ENCODE measurements at regions not wholly inside any gene's neighbourhood (a gene's known extent, or its start where the extent isn't known, plus 50 kb on each side); places are given as distances from the start of the nearest gene placed in this dataset.

- TF ChIP-seq CTCF (IDR thresholded peaks at IDR 0.05; ENCODE audit: poor library complexity, severe bottlenecking): no peak
- no peaks in the 10 kb centered on the region for H3K9me3 ChIP-seq (ENCODE audit: severe bottlenecking)
- no peaks in the 10 kb centered on the region for H3K27me3 ChIP-seq (ENCODE audit: insufficient read depth, poor library complexity, severe bottlenecking)
- no peak overlapping the region for H3K4me3 ChIP-seq (ENCODE audit: severe bottlenecking)
- H3K4me1 ChIP-seq (ENCODE audit: insufficient read depth, poor library complexity, severe bottlenecking): peaks cover 14% of the 10 kb centered on the region
- DNase-seq (ENCODE audit: low spot score): no peak
- H3K36me3 ChIP-seq (ENCODE audit: low read depth): no peaks in the 10 kb centered on the region
- H3K27ac ChIP-seq (ENCODE audit: poor library complexity, severe bottlenecking): no peak overlapping the region
- ATAC-seq (ENCODE audit: low read depth): no peak
Measured at GRCh38 chr16:66135838-66136237, 230.7 kb upstream of the CDH5 start.

- Histone ChIP-seq H3K36me3 (ENCODE audit: low read depth) (no peaks in the 10 kb centered on the region), H3K4me1 (ENCODE audit: insufficient read depth, poor library complexity, severe bottlenecking) (peaks cover 18% of the 10 kb centered on the region), H3K9me3 (ENCODE audit: severe bottlenecking) (no peaks in the 10 kb centered on the region), H3K27me3 (ENCODE audit: insufficient read depth, poor library complexity, severe bottlenecking) (no peaks in the 10 kb centered on the region), H3K4me3 (ENCODE audit: severe bottlenecking) (no peak overlapping the region), H3K27ac (ENCODE audit: poor library complexity, severe bottlenecking) (no peak overlapping the region)
- TF ChIP-seq CTCF (IDR thresholded peaks at IDR 0.05; ENCODE audit: poor library complexity, severe bottlenecking): no peak
- DNase-seq (ENCODE audit: low spot score): no peak
- no peak for ATAC-seq (ENCODE audit: low read depth)
Measured at GRCh38 chr16:66135421-66135831, 231.1 kb upstream of the CDH5 start.

GRCh38 chr16:66134875-66135274 is 231.6 kb upstream of the CDH5 start:
- H3K9me3 ChIP-seq (ENCODE audit: severe bottlenecking): no peaks in the 10 kb centered on the region
- no peaks in the 10 kb centered on the region for H3K27me3 ChIP-seq (ENCODE audit: insufficient read depth, poor library complexity, severe bottlenecking)
- H3K4me3 ChIP-seq (ENCODE audit: severe bottlenecking): no peak overlapping the region
- no peak overlapping the region for H3K27ac ChIP-seq (ENCODE audit: poor library complexity, severe bottlenecking)
- H3K4me1 ChIP-seq (ENCODE audit: insufficient read depth, poor library complexity, severe bottlenecking): peaks cover 20% of the 10 kb centered on the region
- H3K36me3 ChIP-seq (ENCODE audit: low read depth): no peaks in the 10 kb centered on the region
- ATAC-seq (ENCODE audit: low read depth) (no peak), DNase-seq (ENCODE audit: low spot score) (no peak)
- TF ChIP-seq CTCF (IDR thresholded peaks at IDR 0.05; ENCODE audit: poor library complexity, severe bottlenecking): no peak

GRCh38 chr16:66133643-66134338 is 232.7 kb upstream of the CDH5 start:
- H3K4me3 ChIP-seq (ENCODE audit: severe bottlenecking): no peak overlapping the region
- H3K36me3 ChIP-seq (ENCODE audit: low read depth): no peaks in the 10 kb centered on the region
- no peak overlapping the region for H3K27ac ChIP-seq (ENCODE audit: poor library complexity, severe bottlenecking)
- H3K9me3 ChIP-seq (ENCODE audit: severe bottlenecking): no peaks in the 10 kb centered on the region
- ATAC-seq (ENCODE audit: low read depth) (no peak), DNase-seq (ENCODE audit: low spot score) (no peak)
- H3K27me3 ChIP-seq (ENCODE audit: insufficient read depth, poor library complexity, severe bottlenecking): no peaks in the 10 kb centered on the region
- peaks cover 20% of the 10 kb centered on the region for H3K4me1 ChIP-seq (ENCODE audit: insufficient read depth, poor library complexity, severe bottlenecking)
- no peak for TF ChIP-seq CTCF (IDR thresholded peaks at IDR 0.05; ENCODE audit: poor library complexity, severe bottlenecking)

- Histone ChIP-seq H3K4me3 (ENCODE audit: severe bottlenecking) (no peak overlapping the region), H3K27ac (ENCODE audit: poor library complexity, severe bottlenecking) (peak overlapping the region; percentile 13)
- ATAC-seq (ENCODE audit: low read depth): peak; percentile 54; the same call in 2 of the 3 replicates
Measured at GRCh38 chr16:66131895-66132294, 234.6 kb upstream of the CDH5 start.

More at GRCh38 chr16:66131895-66132294, 234.6 kb upstream of the CDH5 start:
- Histone ChIP-seq H3K36me3 (ENCODE audit: low read depth) (no peaks in the 10 kb centered on the region), H3K9me3 (ENCODE audit: severe bottlenecking) (no peaks in the 10 kb centered on the region), H3K4me1 (ENCODE audit: insufficient read depth, poor library complexity, severe bottlenecking) (peaks cover 20% of the 10 kb centered on the region), H3K27me3 (ENCODE audit: insufficient read depth, poor library complexity, severe bottlenecking) (peaks cover 3% of the 10 kb centered on the region)
- no peak for DNase-seq (ENCODE audit: low spot score)
- TF ChIP-seq CTCF (IDR thresholded peaks at IDR 0.05; ENCODE audit: poor library complexity, severe bottlenecking): no peak
